GM12864 (cell line): ENCODE measurements at regions not wholly inside any gene's neighbourhood (a gene's known extent, or its start where the extent isn't known, plus 50 kb on each side); places are given as distances from the start of the nearest gene placed in this dataset.

Experiments
- DNase-seq: peaks from one replicate; pipeline ENCODE4 v3.0.0-alpha.2; 2011; ENCODE audit warnings: low read depth
- H3K4me3 ChIP-seq: 2 replicates; pipeline ENCODE4 v1.5.1; 2011; ENCODE audit warnings: mild to moderate bottlenecking, low read depth, low read length, control low read depth
- TF ChIP-seq, protein P1 (sequence below): IDR thresholded peaks from 2 replicates; pipeline ENCODE4 v1.5.1; 2011; ENCODE audit warnings: low read depth, mild to moderate bottlenecking, moderate library complexity, low read length, control low read depth, inconsistent platforms; ENCODE audit errors: missing control alignments

DNA sequence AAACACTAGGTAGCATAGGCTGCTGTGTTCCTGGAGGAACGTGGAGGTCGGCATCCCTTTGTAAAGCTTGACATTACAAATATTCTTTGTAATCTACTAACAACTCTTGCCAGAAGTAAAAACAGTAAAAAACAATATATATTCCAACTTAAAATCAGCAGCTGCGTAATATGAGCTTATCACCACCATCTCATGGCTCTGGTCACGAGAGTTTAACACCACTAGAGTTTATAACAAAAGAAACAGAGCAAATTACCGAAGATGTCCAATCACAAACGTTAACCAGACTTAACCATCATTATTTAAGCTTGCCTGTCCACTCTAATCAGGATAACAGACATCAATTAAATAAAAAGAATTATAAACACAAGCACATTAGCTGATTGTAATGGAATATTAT is 236.7 kb downstream of the PCDH7 start:
- TF ChIP-seq, protein P1, sequence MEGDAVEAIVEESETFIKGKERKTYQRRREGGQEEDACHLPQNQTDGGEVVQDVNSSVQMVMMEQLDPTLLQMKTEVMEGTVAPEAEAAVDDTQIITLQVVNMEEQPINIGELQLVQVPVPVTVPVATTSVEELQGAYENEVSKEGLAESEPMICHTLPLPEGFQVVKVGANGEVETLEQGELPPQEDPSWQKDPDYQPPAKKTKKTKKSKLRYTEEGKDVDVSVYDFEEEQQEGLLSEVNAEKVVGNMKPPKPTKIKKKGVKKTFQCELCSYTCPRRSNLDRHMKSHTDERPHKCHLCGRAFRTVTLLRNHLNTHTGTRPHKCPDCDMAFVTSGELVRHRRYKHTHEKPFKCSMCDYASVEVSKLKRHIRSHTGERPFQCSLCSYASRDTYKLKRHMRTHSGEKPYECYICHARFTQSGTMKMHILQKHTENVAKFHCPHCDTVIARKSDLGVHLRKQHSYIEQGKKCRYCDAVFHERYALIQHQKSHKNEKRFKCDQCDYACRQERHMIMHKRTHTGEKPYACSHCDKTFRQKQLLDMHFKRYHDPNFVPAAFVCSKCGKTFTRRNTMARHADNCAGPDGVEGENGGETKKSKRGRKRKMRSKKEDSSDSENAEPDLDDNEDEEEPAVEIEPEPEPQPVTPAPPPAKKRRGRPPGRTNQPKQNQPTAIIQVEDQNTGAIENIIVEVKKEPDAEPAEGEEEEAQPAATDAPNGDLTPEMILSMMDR, result no peak
- no peak overlapping the region for H3K4me3 ChIP-seq
- no peak for DNase-seq

DNA sequence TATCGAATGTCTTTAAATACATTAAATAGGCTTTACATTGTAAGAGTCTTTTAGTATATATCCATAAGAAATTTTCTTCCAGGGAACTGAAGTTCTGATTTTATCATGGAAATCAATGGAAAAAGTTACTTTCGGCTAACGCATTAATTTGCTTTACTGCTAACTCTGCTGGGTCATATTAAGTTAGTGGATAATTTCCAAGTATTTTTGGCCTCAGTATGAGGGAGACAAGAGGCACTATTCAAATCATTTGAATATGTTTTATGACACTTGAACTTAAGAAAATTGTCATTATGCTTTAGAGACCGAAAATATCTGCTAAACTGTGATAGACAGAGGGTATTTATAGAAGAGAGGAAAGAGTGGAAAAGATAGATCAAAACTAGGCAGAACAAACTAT is 237.5 kb downstream of the PCDH7 start:
- TF ChIP-seq, protein P1, result no peak
- no peak overlapping the region for H3K4me3 ChIP-seq
- DNase-seq, result no peak

DNA sequence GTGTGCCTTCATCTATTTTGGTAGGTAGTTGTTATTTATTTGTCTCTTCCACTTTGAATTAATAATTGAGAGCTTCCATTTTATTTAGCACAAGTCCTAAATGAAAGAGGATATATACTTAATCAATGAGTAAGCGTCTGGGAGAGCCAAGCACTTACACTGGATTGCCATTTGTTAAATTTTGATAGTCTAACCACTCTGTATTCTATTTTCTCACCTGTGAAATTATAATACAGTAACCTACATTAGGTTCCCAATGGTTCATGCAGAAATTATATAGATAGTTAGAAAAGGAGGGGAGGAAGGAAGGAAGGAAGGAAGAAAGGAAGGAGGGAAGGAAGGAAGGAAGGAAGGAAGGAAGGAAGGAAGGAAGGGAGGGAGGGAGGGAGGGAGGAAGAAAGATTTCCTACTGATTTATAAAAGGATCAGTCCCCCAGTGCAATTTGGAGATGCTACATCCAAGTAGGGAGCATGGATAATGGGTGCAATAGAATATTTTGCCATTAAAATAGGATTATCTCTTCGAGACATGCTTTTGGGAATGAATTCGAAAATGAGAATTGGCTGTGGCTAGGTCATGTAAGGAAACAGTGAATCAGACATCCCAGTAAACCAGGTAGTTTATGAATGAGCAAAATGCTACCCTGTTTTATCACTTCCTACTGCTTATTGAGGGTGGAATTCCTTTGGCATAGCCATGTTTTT is 239.8 kb downstream of the PCDH7 start:
- TF ChIP-seq, protein P1, result no peak

DNA sequence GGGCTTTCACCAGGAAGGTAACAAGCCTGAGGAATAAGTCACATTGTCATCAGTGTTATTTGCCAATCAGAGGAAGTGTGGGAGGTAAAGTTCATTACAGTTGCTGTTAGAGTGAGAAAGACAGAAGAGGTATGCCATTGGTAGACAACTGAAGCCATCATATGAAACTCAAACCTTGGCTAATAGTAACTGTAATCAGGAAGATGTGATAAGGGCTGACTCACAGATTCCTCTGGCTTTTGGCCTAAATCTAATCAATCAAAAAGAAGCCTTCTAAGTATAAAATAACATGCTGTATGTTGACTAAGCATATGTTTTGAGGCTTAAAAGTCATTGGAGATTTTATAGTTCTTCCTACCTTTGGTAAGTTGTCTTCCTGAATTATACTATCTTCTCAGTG is 242.8 kb downstream of the PCDH7 start:
- TF ChIP-seq, protein P1, result no peak
- H3K4me3 ChIP-seq, result no peak overlapping the region
- no peak for DNase-seq

More for the DNA sequence above, 239.8 kb downstream of the PCDH7 start:
- no peak overlapping the region for H3K4me3 ChIP-seq
- DNase-seq, result no peak

DNA sequence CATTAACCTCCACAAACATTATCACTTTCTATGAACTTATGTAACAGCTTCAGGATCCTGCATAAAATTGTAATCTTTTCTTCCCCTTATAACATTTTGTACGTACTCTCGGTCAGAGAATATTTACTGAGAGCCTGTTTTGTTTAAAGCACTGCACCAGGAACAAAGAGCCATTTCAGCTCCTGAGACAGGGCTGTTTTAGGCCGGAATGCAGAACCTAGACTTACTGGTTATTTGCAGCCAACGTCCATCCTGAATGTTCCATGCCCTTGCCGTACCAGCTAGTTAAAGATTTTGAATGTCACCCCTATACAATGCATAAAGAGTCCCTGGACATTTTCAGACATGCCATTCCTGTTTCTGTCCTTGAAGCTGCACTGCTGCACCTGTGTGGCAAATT is 248.8 kb downstream of the PCDH7 start:
- no peak for DNase-seq
- H3K4me3 ChIP-seq, result no peak overlapping the region
- TF ChIP-seq, protein P1, result no peak

DNA sequence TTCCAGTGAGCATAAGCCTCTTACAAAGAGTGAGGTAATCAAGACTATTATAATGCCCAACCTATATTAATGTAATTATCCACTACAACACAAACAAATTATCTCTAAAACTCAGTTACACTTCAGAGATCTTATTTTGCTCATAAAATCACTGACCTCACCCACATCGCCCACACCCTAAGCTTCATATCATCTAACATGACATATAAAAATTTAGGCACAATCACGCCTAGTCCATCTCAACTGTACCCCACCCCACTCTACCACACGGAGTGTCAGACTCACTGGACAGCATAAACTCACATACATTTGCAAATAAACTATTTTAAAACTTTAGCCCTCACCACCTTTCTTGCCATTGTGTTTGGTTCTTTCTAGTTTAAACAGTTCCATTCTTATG is 252.4 kb downstream of the PCDH7 start:
- DNase-seq, result no peak
- no peak overlapping the region for H3K4me3 ChIP-seq
- TF ChIP-seq, protein P1, result no peak

DNA sequence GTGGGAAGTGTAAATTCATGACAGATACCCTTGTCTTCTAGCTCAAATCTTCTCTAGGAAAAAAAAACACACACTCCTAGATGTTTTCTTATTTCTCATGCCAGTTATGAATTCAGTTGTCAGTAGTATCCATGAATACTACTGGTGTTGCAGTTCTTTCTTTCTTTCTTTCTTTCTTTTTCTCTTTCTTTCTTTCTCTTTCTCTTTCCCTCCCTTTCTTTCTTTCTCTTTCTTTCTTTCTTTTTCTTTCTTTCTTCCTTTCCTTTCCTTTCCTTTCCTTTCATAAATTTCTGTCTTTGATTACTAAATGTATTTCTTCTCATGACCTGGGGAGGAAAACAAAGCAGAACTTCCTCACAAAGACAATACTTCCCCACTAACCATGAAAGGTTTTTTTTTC is 253.8 kb downstream of the PCDH7 start:
- DNase-seq, result no peak
- TF ChIP-seq, protein P1, result no peak

More for the DNA sequence above, 253.8 kb downstream of the PCDH7 start:
- H3K4me3 ChIP-seq, result no peak overlapping the region
